Tibial artery (tissue), 4 donors: ENCODE measurements at regions not wholly inside any gene's neighbourhood (a gene's known extent, or its start where the extent isn't known, plus 50 kb on each side); places are given as distances from the start of the nearest gene placed in this dataset.

Experiments
- DNase-seq, 2 donors: peaks; one replicate each; pipeline ENCODE4 v3.0.0-alpha.2; 2019
- H3K27ac ChIP-seq, 2 donors: fragments of 200-600 bp; sonication (generic) in 1 of 2; 1 replicate in 1 of 2; 2 replicates in 1 of 2; pipeline ENCODE4 v1.5.1; 2018 to 2019; ENCODE audit warnings: mild to moderate bottlenecking in 1 of 2
- H3K27me3 ChIP-seq, 2 donors: fragments of 200-600 bp; sonication (generic) in 1 of 2; one replicate each; pipeline versions ENCODE4 v1.5.1 to v1.6.0; 2016 to 2019
- H3K36me3 ChIP-seq, 3 donors: fragments of 200-600 bp; sonication (generic) in 2 of 3; one replicate each; pipeline ENCODE4 v1.5.1; 2016 to 2019; ENCODE audit warnings: mild to moderate bottlenecking in 2 of 3
- H3K4me1 ChIP-seq, 4 donors: fragments of 200-600 bp; sonication (generic) in 2 of 4; 1 replicate in 3 of 4; 2 replicates in 1 of 4; pipeline ENCODE4 v1.5.1; 2016 to 2019
- H3K4me3 ChIP-seq, 2 donors: fragments of 200-600 bp; sonication (generic) in 1 of 2; 1 replicate in 1 of 2; 2 replicates in 1 of 2; pipeline ENCODE4 v1.5.1; 2018 to 2019; ENCODE audit warnings: mild to moderate bottlenecking in 2 of 2
- H3K9me3 ChIP-seq, 3 donors: fragments of 200-600 bp; sonication (generic) in 1 of 3; one replicate each; pipeline ENCODE4 v1.5.1; 2016 to 2019
- intact Hi-C: fragments of 100-400 bp; cut with DNase I; formaldehyde crosslinking; loops from one replicate; pipeline ENCODE4 v1.15.0; 2023; ENCODE audit warnings: low total_unique reads
- TF ChIP-seq, protein P1 (sequence below), 2 experiments: fragments of 200-600 bp in 1 of 2; fragments of 450-650 bp in 1 of 2; IDR thresholded peaks; one replicate each; pipeline ENCODE4 v1.5.1; 2017 to 2019; ENCODE audit warnings: antibody characterized with exemption in 2 of 2, mild to moderate bottlenecking in 1 of 2, moderate library complexity in 1 of 2

DNA sequence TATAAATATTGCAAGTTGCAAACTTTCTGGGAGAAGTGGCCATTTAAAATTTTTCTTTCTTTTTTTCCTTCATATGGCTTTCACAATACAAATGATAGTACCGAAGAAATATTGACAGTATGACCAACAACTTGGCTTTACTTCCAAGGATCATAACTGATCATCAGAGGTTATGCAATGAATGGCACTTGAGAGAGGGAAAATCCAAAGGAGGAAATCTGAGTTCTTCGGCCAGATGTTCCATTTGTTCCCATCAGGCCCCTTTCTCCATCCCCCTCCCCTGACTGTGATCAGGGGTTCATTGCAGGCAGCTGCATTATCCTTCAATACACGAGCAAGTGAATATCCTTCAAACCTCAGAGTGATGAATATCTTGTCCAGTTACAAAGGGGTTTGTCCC, 130.0 kb upstream of the UST start:
- H3K27me3 ChIP-seq, result no peaks in the 10 kb centered on the region

GRCh38 chr6:148617530-148617929, 129.3 kb upstream of the UST start:
- Histone ChIP-seq H3K36me3 (no peaks in the 10 kb centered on the region), H3K27ac (no peak overlapping the region), H3K4me1 (peaks cover 0 to 1% (median 0%) of the 10 kb centered on the region in 4 donors), H3K4me3 (no peak overlapping the region), H3K9me3 (no peaks in the 10 kb centered on the region), H3K27me3 (no peaks in the 10 kb centered on the region)
- no peak for DNase-seq
- intact Hi-C loops, result no loop called here
- TF ChIP-seq, protein P1, sequence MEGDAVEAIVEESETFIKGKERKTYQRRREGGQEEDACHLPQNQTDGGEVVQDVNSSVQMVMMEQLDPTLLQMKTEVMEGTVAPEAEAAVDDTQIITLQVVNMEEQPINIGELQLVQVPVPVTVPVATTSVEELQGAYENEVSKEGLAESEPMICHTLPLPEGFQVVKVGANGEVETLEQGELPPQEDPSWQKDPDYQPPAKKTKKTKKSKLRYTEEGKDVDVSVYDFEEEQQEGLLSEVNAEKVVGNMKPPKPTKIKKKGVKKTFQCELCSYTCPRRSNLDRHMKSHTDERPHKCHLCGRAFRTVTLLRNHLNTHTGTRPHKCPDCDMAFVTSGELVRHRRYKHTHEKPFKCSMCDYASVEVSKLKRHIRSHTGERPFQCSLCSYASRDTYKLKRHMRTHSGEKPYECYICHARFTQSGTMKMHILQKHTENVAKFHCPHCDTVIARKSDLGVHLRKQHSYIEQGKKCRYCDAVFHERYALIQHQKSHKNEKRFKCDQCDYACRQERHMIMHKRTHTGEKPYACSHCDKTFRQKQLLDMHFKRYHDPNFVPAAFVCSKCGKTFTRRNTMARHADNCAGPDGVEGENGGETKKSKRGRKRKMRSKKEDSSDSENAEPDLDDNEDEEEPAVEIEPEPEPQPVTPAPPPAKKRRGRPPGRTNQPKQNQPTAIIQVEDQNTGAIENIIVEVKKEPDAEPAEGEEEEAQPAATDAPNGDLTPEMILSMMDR (IDR thresholded peaks at IDR 0.05), result no peak

More for the DNA sequence above, 130.0 kb upstream of the UST start:
- no peaks in the 10 kb centered on the region for H3K9me3 ChIP-seq
- H3K4me1 ChIP-seq, result peaks cover 0 to 8% (median under 1%) of the 10 kb centered on the region in 4 donors
- no peak overlapping the region for H3K4me3 ChIP-seq
- H3K36me3 ChIP-seq, result no peaks in the 10 kb centered on the region
- no peak for DNase-seq
- TF ChIP-seq, protein P1 (IDR thresholded peaks at IDR 0.05), result no peak
- intact Hi-C loops, result no loop called here
- no peak overlapping the region for H3K27ac ChIP-seq

DNA sequence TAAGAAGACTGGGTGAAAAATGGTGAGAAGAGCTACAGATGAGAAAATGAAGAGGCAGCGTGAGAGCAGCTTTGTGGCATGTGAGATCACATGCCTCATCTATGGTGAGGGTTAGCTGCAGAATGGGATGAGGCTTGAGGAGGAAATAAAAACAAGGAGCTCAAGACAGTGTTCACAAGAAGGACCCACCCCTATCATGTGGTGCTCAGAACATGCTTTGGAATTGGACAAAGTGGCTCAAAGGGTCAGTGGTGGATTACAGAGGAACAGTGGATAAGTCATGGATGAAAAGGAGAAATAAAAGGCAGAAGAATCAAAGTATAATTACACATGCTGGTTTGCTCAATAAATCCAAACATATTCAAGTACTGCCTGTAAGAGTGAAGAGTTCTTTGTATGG, 126.9 kb upstream of the UST start:
- no peak overlapping the region for H3K4me3 ChIP-seq
- no peak for DNase-seq
- no peaks in the 10 kb centered on the region for H3K27me3 ChIP-seq
- H3K4me1 ChIP-seq, result no peaks in the 10 kb centered on the region
- no peaks in the 10 kb centered on the region for H3K9me3 ChIP-seq
- H3K36me3 ChIP-seq, result no peaks in the 10 kb centered on the region
- H3K27ac ChIP-seq, result no peak overlapping the region
- TF ChIP-seq, protein P1 (IDR thresholded peaks at IDR 0.05), result no peak
- intact Hi-C loops, result no loop called here

GRCh38 chr6:148620579-148621298, 126.1 kb upstream of the UST start:
- no peak overlapping the region for H3K27ac ChIP-seq
- no peak for DNase-seq
- H3K36me3 ChIP-seq, result no peaks in the 10 kb centered on the region
- TF ChIP-seq, protein P1 (IDR thresholded peaks at IDR 0.05), result no peak
- no peaks in the 10 kb centered on the region for H3K4me1 ChIP-seq
- H3K27me3 ChIP-seq, result no peaks in the 10 kb centered on the region
- H3K4me3 ChIP-seq, result no peak overlapping the region
- intact Hi-C loops, result no loop called here
- H3K9me3 ChIP-seq, result no peaks in the 10 kb centered on the region

DNA sequence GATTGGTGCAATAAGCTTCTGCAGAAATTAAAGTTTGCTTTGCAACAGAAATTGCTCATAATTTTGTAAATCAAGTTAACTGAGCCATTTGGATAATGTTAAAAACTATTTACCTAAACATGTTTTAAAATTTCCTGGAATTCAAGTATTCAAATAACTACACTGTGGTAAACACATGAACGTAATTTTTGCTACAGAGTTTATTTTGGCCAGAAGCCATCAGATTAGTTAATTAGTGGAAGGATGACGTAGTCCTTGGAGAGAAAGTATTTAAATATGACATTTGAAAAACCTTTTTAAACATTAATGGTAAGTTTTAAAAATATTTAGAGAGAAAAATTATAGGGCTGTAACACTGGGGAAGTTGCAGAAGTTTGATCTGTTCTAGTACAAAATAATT, 121.2 kb upstream of the UST start:
- Histone ChIP-seq H3K27me3 (no peaks in the 10 kb centered on the region), H3K9me3 (no peaks in the 10 kb centered on the region), H3K4me1 (no peaks in the 10 kb centered on the region), H3K36me3 (no peaks in the 10 kb centered on the region), H3K27ac (no peak overlapping the region), H3K4me3 (no peak overlapping the region)
- TF ChIP-seq, protein P1 (IDR thresholded peaks at IDR 0.05), result no peak
- DNase-seq, result no peak
- intact Hi-C loops, result no loop called here
